HG02885 (cell line): ENCODE measurements at regions not wholly inside any gene's neighbourhood (a gene's known extent, or its start where the extent isn't known, plus 50 kb on each side); places are given as distances from the start of the nearest gene placed in this dataset.

Experiments used
- ATAC-seq: cut with Tn5 transposase; IDR thresholded peaks from one replicate; pipeline ENCODE4 v1.9.1; 2021; ENCODE audit warnings: mild to moderate bottlenecking; ENCODE audit not compliant: unreplicated experiment, poor library complexity

DNA sequence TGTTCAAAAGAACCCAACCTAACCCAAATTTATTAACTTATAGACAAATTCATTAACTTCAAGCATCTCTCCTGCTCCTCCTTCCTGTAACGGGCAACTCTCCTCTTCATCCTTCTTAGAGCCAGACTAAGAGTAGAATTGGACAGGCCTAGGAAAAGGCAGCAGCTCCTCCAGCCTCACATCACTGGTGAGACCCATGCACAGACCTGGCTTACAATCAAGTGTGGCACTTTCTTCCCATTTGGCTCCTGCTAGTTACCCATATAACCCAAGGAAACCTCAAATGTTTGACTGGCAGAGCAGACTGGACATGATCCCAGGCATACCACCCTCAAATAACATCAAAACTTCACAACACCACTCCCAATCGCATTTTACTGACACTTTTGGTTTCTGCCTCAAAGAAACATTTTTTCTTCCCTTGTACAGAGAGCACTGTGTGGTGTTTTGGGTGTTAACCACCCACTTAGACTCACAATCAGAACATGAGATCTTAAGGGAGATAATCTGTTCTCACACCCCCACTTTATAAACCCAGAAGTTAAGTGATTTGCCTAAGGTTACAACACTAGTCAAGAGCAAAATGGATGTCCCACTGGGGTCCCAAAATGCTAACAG lies 101.4 kb downstream of the SIPA1L2 start:
- ATAC-seq, result no peak

DNA sequence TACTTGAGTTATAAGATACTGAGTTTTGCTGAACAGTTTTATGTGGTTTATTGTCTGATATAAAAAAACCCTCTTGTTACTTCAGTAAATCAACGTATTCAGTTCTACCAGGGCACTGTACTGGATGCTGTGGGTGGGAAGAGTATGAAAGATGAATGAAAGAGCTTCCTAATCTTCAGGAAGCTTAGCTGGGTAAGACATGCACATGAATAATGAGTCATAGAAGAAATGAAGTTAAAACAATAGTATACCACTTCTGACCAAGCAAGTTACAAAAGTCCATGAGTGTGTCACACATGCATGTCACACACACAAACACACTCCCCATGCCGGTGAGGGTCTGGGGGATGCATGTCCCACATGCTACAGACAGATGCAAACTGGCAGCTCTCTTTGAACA lies 105.9 kb downstream of the SIPA1L2 start:
- no peak for ATAC-seq

DNA sequence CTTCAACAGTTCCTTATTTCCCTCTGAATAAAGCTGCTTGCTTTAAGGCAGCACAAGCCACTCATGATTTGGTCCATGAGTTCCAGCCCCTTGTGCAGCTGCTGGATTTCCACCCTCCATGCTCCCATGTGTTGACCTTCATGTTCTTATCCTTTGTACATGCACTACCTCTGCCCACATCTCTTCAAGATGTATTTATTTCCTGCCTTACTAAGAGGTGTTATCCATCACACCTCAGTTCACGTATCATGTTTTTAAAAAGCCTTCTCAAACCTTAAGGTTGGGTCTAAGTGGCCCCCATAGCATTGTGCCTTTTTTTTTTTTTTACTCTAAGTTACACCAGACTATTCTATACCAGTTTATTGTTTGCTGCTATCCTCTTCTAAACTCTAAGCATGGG lies 107.7 kb downstream of the SIPA1L2 start:
- ATAC-seq, result no peak

DNA sequence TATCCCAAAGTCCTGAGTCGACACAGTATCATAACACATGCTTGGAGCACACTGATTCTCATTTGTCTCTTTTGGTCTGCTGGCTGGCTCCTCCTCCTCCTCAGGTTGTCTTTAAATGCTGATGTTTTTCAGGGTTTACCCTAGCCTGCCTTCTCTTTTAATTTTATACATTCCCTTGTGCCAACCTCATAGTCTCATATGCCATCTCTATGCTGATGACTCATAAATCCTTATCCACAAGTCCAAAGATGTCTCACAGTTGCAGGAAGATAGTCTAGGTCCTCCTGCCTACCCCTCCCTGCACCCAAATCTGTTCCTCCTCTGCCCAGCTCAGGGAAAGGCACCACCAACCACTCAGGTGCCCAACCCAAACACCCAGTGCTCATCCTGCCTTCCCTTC lies 108.3 kb downstream of the SIPA1L2 start:
- ATAC-seq, result no peak

DNA sequence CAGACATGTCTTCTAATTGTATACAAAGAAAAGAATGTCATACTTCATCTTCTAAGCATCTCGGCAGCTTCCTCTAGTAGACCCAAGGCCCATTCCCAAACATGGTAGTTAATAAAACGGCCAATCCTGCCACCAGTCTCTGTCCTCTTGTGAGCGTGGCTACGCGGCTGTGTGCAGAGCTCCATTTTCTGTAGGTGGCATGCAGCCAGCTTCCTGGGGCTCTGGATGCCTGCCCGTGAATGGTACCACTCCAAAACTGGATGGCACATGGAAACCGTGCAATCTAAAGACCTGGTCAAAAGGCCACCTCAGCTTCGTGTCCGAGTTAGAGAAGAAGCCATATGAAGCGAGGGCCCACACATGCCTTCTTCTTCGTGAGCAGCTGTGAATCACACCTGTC lies 110.7 kb downstream of the SIPA1L2 start:
- ATAC-seq, result no peak

DNA sequence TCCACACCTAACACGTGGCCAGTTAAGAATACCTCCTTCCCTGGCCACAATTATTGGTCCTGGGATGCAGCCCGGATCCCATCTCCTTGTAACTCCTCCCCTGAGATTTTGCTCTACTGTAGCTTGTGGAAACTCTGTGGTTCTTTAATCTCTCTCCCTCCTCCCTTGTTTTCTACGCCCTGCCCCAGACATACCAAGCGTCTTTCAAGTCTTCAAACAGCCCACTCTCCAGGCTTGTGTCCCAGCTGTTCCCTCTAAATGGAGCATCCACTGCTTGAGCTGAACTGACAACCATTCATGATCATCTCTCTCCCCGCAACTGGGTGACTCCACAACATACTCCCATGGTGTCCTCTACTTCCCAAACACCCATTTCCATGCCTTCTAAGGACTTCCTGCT lies 111.6 kb downstream of the SIPA1L2 start:
- ATAC-seq, result no peak

DNA sequence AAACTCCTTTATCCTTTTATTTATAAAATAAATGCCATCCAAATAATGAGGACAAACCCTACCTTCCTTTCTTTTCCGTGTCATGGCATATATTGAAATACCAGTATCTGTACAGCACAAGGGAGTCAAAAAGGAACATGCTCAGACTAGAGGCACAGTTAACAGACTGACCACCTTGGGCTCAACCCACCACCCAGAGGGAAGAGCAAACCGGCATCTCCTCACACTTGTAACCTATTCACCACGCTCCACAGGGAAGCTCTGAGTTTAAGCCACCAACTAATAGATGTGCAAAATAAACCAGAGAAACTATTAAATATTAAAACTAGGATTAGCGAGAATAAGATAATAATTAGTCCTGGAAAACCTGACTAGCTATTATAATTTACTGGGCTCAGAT lies 112.7 kb downstream of the SIPA1L2 start:
- no peak for ATAC-seq

DNA sequence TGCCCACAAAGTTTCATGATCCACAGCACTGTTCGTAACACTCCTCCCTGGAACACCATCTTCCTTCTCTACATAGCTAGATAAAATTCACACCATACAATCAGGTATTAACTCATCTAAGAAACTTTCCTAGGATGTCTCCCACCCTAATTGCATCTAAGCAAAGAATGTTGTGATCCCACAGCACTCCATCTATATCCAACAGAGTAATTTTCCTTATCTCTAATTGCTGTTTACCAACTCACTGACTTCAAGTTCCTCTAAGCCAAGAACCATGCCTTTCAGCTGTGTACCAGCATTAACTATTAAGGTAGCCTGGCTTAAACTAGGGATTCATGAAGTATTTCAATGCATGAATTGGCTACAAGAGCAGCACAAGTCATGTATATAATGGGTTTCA lies 114.2 kb downstream of the SIPA1L2 start:
- no peak for ATAC-seq

DNA sequence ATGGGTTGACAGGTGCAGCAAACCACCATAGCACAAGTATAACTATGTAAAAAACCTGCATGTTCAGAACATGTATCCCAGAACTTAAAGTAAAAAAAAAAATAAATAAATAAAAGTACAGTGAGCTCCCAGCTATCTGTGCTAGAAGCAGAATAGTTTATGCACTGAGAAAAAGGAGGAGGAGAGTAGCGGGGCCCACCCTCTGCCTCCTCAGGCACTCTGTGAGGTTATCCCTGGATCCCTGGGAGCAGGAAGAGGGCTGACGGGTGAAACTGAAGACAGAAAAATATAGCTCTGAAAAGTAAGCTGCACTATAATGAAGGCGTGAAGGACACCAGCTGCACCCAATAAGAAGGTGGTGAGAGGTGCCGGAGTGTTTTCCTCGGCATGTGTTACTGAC lies 117.2 kb downstream of the SIPA1L2 start:
- no peak for ATAC-seq

DNA sequence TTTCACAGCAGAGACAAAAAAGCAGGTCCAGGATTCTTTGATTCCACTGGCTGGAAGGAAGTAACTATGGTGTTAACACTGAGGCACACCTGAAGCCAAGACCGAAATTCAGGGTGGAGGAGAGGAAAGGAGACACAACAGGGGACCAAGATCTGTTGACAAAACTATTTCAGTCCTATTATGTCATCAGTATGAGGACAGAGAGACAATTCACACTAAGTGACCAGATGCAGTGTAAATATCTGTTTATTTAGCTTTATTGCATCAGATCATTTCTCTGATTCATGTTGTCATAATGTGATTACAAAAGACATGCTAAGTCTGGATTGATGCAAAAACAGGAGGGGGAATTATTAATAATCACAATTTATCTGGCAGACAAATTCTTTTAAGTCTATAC lies 118.8 kb downstream of the SIPA1L2 start:
- ATAC-seq, result no peak

DNA sequence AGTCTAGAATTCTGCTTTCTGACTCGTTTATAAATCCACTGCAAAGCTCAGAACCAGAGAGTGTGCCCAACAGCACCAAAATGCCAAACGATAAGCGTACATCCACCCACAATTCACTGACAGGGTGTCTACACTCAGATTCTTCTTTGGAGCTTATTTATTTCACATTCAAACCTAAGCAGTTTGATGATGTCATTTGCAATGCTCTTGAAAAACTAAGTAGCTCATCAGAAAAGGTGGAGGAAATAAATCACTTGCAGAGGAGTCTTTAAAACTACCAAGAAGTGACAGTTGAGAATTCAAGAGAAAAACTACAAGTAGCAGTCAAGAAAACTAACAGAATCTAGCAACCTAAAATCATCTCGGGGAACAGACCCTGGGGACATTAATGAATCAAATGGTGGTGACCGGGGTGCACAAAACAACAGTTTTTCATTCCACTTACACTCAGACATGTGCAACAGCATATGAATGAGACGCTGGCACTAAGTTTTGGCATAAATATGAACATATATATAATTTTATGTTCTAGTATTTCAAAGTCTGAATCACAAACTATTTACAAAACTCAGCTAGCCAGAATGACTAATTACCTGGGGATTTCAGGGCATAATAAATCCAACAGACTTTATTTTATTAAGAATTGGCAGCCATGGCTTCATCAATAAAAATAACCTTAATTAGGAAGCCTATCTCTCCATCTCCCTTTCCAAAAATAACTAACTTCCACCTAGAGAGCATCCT lies 119.4 kb downstream of the SIPA1L2 start:
- no peak for ATAC-seq

DNA sequence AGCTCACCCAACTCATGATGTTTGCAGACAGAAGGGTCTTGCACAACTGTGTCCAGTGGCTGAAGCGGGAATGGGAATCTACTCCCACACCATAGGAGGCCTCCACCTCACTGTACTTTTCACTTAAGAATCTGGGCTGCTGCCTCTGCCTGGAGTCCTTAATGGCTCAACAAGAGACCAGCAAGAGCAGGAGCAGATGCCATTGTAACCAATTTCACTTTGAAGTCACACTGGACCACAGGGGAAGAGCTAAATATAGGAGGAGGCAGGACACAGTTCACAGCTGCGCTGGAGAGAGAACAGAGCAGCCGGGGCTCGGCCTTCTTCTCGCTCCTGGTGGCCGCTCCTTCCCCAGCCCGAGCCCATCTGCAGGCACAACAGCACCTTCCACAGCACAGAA lies 120.4 kb downstream of the SIPA1L2 start:
- ATAC-seq, result no peak

DNA sequence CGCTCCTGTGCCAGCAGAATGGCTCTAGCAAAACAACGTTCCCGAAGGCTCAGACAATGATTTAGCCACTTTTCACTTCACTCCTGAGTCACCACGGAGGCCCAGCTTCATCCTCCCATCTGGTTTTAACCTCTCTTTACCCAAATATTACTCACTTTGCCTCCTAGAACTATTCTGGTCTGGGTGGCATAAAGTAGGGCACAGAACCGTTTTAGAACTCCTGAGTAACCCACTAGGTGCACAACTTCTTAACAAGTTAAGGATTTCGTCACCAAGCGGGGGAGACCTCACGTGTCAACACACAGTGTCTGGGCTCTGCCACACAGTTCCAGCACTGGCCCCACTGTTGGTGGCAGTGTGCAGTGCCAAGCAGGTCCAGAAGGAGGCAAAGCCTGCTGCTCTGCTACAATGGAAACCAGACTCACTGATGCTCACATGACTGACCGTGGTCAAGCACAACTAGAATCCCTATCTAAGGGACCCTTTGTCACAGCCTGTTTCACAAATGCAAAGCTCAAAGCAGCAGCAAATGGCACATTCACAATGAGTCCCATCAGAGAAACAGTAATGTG lies 121.7 kb downstream of the SIPA1L2 start:
- ATAC-seq, result no peak

DNA sequence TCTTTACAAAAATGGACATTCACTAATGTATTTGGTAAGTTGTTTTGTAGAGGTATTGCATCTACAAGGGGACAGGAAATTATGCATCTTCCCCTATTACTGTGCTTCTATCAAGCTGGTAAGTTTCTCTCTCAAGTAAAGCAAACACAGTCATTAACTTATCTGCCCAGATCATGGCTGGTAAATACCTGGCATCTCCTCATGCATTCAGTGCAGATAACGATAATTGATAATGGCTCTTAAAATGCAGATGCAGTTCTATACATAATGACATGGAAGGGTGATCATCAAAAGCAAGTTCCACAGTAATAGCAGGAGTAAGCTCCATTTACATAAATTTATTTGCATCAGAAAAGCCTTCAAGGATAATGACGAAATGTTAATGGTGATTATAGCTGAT lies 122.4 kb downstream of the SIPA1L2 start:
- no peak for ATAC-seq

DNA sequence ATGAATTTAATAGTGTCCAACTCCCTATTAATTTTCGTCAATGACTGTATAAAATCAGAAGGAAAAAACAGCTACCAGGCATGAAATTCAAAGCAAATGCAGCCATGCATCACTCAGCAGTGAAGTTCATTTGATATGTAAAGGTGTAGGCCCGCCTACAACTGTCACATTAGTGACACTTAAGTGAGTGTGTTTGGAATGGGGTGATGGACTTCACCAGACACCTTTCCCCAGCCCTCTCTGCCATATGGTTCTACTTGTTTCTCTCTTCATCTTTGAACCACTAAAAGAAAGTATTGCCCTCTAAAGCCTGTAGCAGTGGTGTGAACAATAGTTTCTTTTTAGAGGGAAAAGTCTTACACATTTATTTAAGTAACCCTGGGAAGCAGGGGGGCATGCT lies 124.0 kb downstream of the SIPA1L2 start:
- no peak for ATAC-seq

DNA sequence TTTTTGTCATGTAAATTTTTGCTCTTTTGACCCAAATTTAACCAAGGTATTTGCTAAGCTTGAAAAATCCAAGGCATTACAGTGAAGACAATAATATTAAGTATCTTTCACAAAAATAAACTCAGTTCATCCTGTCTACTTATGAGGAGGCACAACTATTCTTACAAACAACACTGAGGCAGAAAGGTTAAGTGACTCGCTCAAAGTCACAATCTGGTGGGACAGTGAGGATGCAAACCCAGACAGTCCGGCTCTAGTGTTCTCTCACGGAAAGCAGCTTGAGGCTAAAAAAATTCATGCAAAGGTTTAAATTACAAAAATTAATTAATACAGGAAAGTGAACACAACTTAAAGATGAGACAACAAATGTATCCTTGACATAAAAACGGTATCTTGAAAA lies 125.3 kb downstream of the SIPA1L2 start:
- ATAC-seq, result no peak

DNA sequence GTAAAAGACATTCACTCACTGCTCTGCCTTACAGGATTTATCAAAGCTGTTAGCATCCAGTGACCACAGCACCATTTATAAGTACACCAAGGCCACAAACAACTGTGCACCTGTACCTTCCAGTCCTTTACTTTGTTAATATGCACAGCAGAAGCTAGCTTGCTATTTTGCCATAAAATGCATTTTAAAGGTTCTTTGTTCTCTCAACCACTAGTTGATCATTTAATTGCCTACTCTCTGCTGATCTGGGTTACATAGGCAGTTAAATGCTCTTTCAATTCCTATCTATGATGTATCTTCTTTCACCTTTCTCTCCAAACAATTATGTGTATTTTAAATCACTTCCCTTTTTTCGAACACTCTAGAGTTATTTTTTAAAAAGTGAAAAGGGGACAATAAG lies 126.4 kb downstream of the SIPA1L2 start:
- ATAC-seq, result no peak

DNA sequence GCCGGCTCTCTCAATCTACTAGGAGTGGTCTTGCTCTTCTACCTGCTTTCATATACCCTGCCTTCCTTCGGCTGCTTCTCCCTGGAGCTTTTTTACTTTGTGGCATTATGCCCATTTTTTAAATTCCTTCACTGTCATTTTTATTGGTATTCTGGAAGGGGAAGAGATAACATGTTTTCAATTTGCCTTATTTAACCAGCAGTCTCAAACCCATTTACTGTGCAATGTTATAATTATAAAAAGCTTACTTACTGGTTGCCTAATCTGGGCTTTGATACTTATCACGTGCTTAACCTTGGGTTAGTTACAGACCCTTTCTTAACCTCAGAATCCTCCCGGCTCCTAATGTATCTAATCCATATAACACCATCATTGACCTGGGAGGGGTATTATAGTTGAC lies 128.1 kb downstream of the SIPA1L2 start:
- no peak for ATAC-seq

DNA sequence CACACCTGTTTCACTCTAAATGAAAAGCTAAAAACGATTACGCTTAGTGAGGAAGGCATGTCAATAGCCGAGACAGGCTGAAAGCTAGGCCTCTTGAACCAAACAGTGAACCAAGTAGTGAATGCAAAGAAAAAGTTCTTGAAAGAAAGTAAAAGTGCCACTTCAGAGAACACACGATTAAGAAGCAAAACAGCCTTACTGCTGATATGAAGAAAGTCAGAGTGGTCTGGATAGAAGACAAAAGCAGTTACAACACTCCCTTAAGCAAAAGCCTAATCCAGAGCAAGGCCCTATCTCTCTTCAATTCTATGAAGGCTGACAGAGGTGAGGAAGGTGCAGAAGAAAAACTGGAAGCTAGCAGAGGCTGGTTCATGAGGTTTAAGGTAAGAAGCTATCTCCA lies 130.7 kb downstream of the SIPA1L2 start:
- no peak for ATAC-seq

DNA sequence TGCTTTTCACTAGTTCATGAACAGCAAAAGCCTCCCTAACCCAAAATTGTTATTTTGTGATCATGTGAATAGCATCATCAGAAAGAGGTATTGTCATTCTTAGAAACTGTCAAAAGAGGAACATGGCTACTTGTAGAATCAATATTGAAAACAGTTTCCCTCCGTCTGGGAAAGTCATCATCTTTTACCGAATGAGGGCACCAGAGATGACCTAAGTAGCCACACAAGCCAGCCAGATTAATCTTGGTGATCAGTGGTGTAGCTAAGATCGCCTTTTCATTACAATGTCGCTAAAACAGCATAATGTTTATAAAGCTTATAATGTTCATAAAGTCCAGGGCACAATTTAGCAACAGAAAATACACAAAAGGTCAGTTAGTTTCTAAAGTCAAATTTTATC lies 136.1 kb downstream of the SIPA1L2 start:
- no peak for ATAC-seq

DNA sequence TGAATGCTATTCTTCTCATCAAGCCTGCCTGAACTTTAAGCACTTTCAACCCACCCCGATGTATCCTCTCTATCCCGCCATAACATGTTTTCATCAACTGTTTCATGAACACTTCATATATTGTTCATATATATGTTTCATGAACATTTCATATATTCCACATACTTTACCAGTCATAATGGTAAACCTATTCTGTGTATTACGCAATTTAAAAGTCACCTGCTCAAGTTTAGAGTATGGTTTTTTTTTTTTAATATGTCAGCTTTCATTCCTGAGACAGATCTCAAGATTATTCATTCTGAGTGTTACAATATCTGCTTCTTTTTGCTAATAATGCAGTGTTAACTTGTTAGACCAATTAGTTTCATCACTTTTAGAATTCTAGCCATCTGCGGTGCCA lies 140.7 kb downstream of the SIPA1L2 start:
- ATAC-seq, result no peak

DNA sequence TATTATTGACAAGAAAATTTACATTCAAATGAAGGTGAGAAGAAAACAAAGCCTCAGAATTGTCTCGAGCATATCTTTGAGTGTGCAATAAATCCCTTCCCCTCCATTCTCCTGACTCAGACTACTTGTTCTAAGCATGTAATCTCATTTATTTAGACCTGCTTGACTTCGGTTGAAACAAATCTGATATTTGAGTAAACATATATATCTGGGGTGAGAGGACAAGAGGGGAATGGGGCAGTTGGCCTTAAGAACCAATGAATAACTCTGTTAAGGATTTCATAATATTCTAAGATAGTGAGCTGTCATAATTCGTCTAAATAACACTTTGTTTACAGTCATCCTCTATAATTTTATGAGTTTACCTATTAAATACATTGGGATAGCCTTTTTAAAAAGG lies 142.7 kb downstream of the SIPA1L2 start:
- no peak for ATAC-seq
